Fibroblast of the aortic adventitia (primary cell): ENCODE measurements at regions not wholly inside any gene's neighbourhood (a gene's known extent, or its start where the extent isn't known, plus 50 kb on each side); places are given as distances from the start of the nearest gene placed in this dataset.

Experiments used
- DNase-seq: peaks from one replicate; pipeline ENCODE4 v3.0.0-alpha.2; 2010; ENCODE audit warnings: low read depth
- H3K4me3 ChIP-seq: 2 replicates; pipeline ENCODE4 v1.5.1; 2011; ENCODE audit warnings: low read depth, mild to moderate bottlenecking, control low read depth, low read length, moderate library complexity
- TF ChIP-seq, protein P1 (sequence below): IDR thresholded peaks from 2 replicates; pipeline ENCODE4 v1.5.1; 2011; ENCODE audit warnings: mild to moderate bottlenecking, low read length, control low read depth, inconsistent platforms; ENCODE audit not compliant: insufficient read depth

DNA sequence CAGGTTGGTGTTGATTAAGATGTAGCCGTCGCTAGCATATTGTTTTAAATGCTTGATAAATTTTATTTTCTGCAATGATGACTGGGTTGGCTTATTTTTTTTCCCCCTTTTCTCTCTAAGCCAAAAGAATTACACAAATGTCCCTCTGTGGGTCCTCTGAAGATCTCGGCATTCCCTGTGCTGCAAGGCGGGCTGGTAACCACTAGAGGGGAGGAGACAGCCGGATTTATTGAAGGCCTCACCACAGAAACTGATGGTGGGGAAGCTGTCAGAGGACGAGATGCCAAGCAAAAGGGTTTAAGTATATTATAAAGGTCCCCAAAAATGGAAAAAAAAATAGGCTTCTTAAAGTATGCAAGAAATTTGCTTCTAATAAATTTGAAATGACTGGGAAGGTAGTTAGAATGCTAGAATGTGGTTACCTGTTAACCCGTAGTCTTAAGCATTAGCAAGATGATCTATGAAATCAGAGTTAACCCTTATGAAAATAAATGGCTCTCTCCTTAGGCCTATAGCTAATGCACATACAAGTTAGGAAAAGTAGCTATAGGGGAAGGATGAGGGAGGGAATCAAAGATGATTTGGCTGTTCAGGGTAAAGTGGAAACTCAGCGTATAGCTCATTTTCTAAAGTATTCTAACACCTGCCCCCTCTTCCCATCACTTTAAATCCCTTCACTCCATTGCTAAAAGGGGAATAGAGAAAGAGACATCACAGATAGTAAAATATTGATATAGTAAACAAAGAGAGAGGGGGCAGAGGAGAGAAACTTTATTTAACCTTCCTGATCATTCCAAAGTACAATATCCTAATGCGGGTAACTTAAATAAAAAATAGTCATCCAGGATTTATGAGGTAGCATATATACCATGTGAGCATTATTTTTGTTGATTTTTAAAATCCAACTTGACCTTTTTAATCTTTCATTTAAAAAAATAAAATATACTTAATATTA is 894.5 kb upstream of the POU3F3 start:
- TF ChIP-seq, protein P1, sequence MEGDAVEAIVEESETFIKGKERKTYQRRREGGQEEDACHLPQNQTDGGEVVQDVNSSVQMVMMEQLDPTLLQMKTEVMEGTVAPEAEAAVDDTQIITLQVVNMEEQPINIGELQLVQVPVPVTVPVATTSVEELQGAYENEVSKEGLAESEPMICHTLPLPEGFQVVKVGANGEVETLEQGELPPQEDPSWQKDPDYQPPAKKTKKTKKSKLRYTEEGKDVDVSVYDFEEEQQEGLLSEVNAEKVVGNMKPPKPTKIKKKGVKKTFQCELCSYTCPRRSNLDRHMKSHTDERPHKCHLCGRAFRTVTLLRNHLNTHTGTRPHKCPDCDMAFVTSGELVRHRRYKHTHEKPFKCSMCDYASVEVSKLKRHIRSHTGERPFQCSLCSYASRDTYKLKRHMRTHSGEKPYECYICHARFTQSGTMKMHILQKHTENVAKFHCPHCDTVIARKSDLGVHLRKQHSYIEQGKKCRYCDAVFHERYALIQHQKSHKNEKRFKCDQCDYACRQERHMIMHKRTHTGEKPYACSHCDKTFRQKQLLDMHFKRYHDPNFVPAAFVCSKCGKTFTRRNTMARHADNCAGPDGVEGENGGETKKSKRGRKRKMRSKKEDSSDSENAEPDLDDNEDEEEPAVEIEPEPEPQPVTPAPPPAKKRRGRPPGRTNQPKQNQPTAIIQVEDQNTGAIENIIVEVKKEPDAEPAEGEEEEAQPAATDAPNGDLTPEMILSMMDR: no peak
- no peak for DNase-seq
- H3K4me3 ChIP-seq: no peak overlapping the region

DNA sequence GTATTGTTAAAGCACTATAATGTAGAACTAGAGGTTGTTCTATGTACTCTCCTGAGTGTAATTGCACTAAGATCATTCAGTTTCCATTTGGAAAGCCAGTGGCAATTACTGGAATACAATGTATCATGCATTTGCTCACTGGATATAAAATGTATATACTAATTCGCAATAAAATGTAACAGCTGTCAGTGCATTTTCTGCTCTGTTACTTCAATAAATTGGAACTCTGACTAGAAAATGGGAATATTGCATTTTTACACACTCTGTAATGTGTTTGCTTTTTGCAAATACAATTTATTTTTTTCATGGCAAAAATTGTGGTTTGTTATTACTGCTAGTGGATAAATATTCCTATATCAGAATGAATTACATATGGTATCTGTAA is 893.8 kb upstream of the POU3F3 start:
- no peak for DNase-seq
- TF ChIP-seq, protein P1: no peak
- H3K4me3 ChIP-seq: no peak overlapping the region

DNA sequence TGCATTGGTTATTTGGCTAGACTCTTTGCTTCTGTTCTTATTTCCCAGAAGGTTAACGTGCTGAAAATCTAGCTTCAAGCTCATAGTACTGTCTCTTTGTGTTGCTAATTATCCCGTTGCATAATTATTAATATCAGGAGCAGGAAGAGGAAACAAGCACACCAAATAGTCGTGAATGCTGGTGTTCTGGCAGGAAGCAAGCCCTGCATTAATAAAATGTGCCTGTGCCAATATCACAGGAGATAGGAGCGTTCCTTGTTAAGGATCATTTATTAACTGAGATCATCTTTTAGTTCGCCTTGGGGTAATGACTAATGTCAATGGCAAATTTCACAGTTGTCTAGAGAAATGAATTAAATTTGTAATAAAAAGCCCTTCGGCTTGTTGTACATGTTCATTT is 893.0 kb upstream of the POU3F3 start:
- no peak overlapping the region for H3K4me3 ChIP-seq
- TF ChIP-seq, protein P1: no peak

DNA sequence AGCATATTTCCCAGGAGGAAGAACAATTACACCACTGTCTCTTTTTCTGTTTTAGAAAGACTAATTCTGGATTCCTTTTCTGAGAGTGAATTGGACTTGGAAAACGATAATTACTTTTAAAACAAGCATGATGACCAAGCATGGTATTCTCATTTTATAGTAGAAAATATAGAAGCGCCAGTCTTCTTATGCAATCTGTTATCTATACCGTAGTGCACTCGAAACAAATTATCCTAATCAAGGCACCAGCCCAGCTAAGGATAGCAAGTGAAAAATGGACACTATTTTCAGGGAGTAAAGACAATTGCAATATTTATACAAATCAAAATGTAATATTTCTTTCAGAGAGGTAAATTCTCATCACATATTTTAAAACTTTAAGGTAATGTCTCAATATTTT is 892.1 kb upstream of the POU3F3 start:
- TF ChIP-seq, protein P1: no peak
- DNase-seq: no peak
- H3K4me3 ChIP-seq: no peak overlapping the region

More for the DNA sequence above, 893.0 kb upstream of the POU3F3 start:
- no peak for DNase-seq

DNA sequence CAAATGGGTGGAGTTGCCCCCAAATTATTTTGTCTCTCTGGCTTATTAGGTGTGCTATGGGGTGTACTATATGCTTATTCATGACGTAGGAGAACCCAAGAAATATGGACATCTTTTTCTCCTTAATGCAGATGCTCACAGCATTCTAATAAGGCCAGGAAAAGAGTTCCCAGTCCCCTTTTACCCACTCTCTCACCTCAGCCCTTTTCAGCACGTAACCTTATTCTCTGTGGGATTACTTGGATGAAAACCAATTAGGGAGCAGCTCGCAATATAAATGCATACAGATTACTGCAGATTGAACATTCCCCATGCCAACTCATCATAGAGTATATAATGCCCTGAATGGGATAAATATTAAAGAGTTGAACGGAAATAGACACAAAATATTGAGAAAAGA is 891.2 kb upstream of the POU3F3 start:
- no peak for DNase-seq
- H3K4me3 ChIP-seq: no peak overlapping the region
- TF ChIP-seq, protein P1: no peak

DNA sequence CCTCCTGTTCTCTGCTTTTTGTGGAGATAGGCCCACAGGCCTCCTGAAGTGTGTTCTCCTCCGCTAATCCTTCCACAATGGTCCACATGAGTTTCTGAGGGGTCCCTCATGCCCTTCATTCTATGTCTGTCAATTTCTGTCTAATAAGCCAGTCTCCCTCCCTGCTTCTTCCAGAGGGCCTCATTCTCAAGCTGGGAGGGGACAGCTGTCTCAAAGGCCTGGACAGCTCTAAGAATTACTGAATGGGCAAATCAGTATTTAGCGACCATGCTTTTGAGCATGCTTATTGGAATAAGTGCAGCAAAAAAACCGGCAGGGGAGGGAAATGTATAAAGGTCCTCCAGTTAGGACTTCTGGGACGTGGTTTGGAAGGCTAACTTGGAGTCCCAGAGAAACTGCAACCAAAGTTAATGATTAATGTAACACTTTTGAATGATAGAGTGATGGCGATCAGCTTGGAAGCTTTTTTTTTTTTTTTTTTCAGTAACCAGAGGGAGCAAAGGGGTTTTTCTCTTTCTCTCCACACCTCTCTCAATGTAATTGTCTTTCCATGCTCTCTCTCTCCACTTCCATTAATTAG is 890.7 kb upstream of the POU3F3 start:
- TF ChIP-seq, protein P1: no peak
- H3K4me3 ChIP-seq: no peak overlapping the region
- DNase-seq: no peak
